Upper lobe of left lung (tissue), 6 donors: ENCODE measurements at regions not wholly inside any gene's neighbourhood (a gene's known extent, or its start where the extent isn't known, plus 50 kb on each side); places are given as distances from the start of the nearest gene placed in this dataset.

Experiments used
- ATAC-seq, 2 donors: fragments of 200-7000 bp; cut with Tn5 transposase; one replicate each; pipeline ENCODE4 v1.9.1; 2022; ENCODE audit warnings: mild to moderate bottlenecking in 2 of 2, moderate library complexity in 2 of 2; ENCODE audit not compliant: low FRiP score in 2 of 2
- DNase-seq, 2 donors: peaks; one replicate each; pipeline ENCODE4 v3.0.0-alpha.2; 2019 to 2020
- H3K27ac ChIP-seq, 4 donors: fragments of 200-600 bp; sonication (generic); one replicate each; pipeline ENCODE4 v1.5.1; 2016 to 2019
- H3K27me3 ChIP-seq, 4 donors: fragments of 200-600 bp; sonication (generic); one replicate each; pipeline ENCODE4 v1.5.1; 2017 to 2019
- H3K36me3 ChIP-seq, 4 donors: fragments of 200-600 bp; sonication (generic); one replicate each; pipeline ENCODE4 v1.5.1; 2016 to 2019
- H3K4me1 ChIP-seq, 4 donors: fragments of 200-600 bp; sonication (generic); one replicate each; pipeline ENCODE4 v1.5.1; 2018 to 2019
- H3K4me3 ChIP-seq, 4 donors: fragments of 200-600 bp; sonication (generic); one replicate each; pipeline ENCODE4 v1.5.1; 2017 to 2019; ENCODE audit warnings: mild to moderate bottlenecking in 2 of 4, moderate library complexity in 1 of 4
- H3K9me3 ChIP-seq, 4 donors: fragments of 200-600 bp; sonication (generic); one replicate each; pipeline ENCODE4 v1.5.1; 2018 to 2019
- CTCF ChIP-seq, 6 experiments: fragments of 450-650 bp in 4 of 6; fragments of 200-600 bp in 2 of 6; sonication (generic) in 2 of 6; IDR thresholded peaks; one replicate each; pipeline ENCODE4 v1.5.1; 2016 to 2019; ENCODE audit warnings: antibody characterized with exemption in 6 of 6
- EP300 ChIP-seq, 4 donors: sonication (generic); formaldehyde crosslinking; IDR thresholded peaks; one replicate each; pipeline ENCODE4 v1.5.1; 2017; ENCODE audit warnings: antibody characterized with exemption in 4 of 4, control low read depth in 2 of 4
- POLR2A ChIP-seq, 4 donors: fragments of 450-650 bp; IDR thresholded peaks; one replicate each; pipeline ENCODE4 v1.5.1; 2016 to 2017; ENCODE audit warnings: antibody characterized with exemption in 4 of 4, mild to moderate bottlenecking in 2 of 4
- POLR2AphosphoS5 ChIP-seq, 2 donors: sonication (generic); formaldehyde crosslinking; IDR thresholded peaks; one replicate each; pipeline ENCODE4 v1.5.1; 2017; ENCODE audit warnings: antibody characterized with exemption in 2 of 2
- WGBS, 2 donors: methylation state at CpG; one replicate each; pipeline ENCODE4 v1.1.5; 2017 to 2018; 5-methylcytosine and 5-hydroxymethylcytosine counted together
- small RNA-seq, 4 donors: library from RNA; depleted of rRNA; stranded (forward); fragments of <200 nt; gene quantifications; one replicate each; pipeline ENCODE3, GENCODE V24; 2016
- donor health status: DM: no; HTN: no; CAD: no; lungs with moderate emphysema.
- donor health status: DM: no; HTN: yes; CAD: no; lungs with severe emphysema.

- Histone ChIP-seq H3K9me3 (no peaks in the 10 kb centered on the region), H3K36me3 (no peaks in the 10 kb centered on the region), H3K27me3 (no peaks in the 10 kb centered on the region), H3K4me3 (no peak overlapping the region), H3K27ac (no peak overlapping the region), H3K4me1 (peaks cover 0 to 8% (median 0%) of the 10 kb centered on the region in 4 donors)
- ATAC-seq = no peak
- WGBS, 2 donors = 91 to 94% methylated on average over 7 of the region's 7 CpGs
- TF ChIP-seq POLR2A (IDR thresholded peaks at IDR 0.05) (no peak), POLR2AphosphoS5 (IDR thresholded peaks at IDR 0.05) (no peak), EP300 (IDR thresholded peaks at IDR 0.05) (no peak), CTCF (IDR thresholded peaks at IDR 0.05) (no peak)
- DNase-seq = no peak
Measured at GRCh38 chr1:94591823-94592570, 50.4 kb upstream of the F3 start.

Small RNA genes in the stretch of these regions (small RNA-seq; reads per million reads assigned to genes)
- 0 reads per million in 4 donors for gene MIR378G
